ENCODE measurements at regions not wholly inside any gene's neighbourhood (a gene's known extent, or its start where the extent isn't known, plus 50 kb on each side); places are given as distances from the start of the nearest gene placed in this dataset.

DNA sequence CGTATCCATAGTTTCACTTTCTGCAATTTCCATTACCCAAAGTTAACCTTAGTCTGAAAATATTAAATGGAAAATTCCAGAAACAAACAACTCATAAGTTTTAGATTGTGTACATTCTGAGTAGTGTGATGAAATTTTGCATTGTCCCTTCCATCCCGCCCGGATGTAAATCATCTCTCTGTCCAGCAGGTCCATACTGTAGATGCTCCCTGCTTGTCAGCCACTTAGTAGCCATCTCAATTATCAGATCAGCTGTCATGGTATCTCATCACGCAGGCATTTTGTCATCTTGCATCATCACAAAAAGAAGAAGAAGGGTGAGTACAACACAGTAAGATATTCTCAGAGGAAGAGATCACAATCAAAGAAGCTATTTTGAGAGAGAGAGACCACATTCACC lies 185.0 kb upstream of the STK17B start:
- DNase-seq (ENCODE audit: low read depth, low spot score): no peak

GRCh38 chr2:196360650-196361049 lies 189.3 kb upstream of the STK17B start:
- DNase-seq (ENCODE audit: low read depth, low spot score): no peak

DNA sequence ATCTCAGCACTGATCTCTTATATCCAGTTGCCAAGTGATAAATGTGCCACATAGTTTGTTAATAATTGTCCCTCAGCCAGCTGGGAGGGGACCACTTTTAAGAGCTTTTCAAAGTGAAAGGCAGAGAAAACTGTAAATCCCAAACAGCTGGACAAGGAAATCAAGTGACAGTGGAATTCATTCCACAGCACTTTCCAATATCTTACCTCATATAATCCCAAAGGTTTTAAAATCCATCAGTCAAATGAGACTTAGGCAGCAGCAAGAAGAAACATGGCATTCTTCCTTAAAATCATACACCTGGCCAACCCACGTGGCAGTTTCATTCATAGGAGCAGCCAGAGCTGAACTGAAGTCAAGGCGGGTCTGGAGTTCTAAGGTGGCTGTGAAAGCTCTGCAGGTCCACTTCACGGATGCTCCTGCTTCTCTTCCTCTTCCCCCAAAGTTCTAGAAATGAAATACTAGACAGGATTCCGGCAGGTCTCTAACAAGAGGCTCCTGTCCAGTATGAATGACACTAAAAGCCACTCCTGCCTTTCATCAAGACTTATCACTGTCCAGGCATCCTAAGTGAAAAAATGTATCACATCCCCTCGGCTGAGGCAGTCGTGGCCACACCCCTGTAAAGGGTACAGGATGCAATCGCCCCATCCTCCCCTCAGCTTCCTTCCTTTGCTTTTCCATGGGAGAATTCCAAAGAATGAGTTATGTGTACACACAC lies 190.4 kb upstream of the STK17B start:
- DNase-seq (ENCODE audit: low read depth, low spot score): no peak

GRCh38 chr2:196362973-196363549 lies 191.7 kb upstream of the STK17B start:
- no peak for DNase-seq (ENCODE audit: low read depth, low spot score)

- DNase-seq (ENCODE audit: low read depth, low spot score): no peak
Observed at GRCh38 chr2:196365145-196365544, 193.8 kb upstream of the STK17B start.

DNA sequence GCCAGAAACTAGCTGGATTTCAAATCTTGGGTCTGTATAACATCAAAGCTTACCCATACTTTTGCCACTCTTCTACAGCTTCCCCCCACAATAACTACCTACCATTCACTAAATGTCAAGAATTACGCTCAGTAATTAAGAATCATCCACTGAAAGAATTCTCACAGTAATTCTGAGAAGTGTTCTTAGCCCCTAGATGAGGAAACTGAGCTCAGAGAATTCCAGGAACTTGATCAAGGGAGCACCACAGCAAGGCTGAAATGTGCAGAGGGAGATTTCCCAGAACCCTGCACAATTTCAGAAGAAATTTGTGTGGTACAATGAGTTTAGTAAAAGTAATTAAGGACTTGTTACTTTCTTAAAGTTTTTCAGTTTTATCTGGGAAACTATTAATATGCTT lies 194.5 kb upstream of the STK17B start:
- DNase-seq (ENCODE audit: low read depth, low spot score): no peak

GRCh38 chr2:196367633-196368032 lies 196.3 kb upstream of the STK17B start:
- no peak for DNase-seq (ENCODE audit: low read depth, low spot score)

- no peak for DNase-seq (ENCODE audit: low read depth, low spot score)
Observed at GRCh38 chr2:196368546-196369225, 197.3 kb upstream of the STK17B start.

- DNase-seq (ENCODE audit: low read depth, low spot score): no peak
Observed at GRCh38 chr2:196369967-196370366, 198.6 kb upstream of the STK17B start.

GRCh38 chr2:196370381-196370780 lies 199.0 kb upstream of the STK17B start:
- no peak for DNase-seq (ENCODE audit: low read depth, low spot score)

DNA sequence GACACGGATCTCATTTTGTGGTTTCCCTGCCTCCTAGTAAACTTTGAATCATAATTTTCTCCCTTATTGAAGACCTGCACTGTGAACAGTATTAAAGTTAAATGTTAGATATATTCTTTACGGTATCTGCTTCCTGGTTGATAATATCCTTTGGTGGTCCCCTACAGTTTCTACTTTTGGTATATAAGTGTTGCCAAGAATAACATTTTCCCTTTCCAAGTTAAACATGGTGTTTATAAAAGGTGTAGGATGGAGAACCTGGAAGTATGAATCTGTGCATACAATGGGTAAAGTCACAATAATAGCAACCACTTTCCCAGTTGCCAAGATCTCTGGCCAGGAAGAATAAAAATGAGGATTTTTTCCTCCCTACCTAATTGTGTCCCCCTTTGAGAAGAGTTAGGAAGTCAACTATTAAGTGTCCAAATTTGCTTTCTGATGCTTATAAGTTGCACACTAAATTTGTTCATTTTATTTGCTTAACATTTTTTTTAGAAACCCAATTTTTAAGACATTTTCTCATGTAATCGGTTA lies 201.0 kb upstream of the STK17B start:
- no peak for DNase-seq (ENCODE audit: low read depth, low spot score)

DNA sequence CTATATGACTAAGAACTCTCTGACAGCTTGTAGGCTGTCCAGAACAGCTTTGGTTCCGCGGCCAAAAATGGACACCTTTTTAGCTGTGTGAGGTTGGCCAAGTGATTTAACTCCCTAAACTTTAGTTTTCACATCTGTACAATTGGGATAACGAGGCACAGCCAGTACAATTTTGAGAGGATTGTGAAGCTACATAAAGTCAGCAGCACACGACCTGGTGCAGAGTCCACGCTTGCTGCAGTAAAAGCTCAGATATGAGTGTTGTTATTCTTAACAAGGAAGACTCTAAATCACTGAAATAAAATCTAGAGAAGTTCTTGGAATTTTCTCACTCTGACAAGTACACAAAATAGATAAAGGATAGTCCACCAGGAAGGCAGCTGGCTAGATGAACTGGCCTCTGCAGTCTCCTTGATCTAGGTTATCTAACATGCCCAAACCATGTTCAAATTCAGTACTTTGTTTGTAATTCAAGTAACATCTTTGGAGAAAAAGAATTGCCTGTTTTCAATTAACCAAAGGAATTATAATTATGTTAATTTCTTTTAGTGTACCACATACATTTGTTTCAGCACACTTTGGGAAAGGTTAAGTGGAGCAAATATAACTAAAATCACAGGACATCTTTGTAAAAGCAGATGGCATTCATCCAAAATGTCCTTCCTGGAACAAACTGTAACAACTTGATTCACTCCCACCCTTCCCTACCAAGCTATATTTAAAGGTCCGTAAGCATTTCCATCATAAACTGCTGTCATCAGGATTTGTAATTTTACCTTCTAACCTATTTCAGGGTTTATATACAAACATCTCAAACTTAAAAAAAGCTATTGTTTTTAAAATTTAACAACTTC lies 201.7 kb upstream of the STK17B start:
- no peak for DNase-seq (ENCODE audit: low read depth, low spot score)

- DNase-seq (ENCODE audit: low read depth, low spot score): no peak
Observed at GRCh38 chr2:196376984-196377877, 205.9 kb upstream of the STK17B start.

GRCh38 chr2:196379600-196379999 lies 208.2 kb upstream of the STK17B start:
- DNase-seq (ENCODE audit: low read depth, low spot score): no peak

DNA sequence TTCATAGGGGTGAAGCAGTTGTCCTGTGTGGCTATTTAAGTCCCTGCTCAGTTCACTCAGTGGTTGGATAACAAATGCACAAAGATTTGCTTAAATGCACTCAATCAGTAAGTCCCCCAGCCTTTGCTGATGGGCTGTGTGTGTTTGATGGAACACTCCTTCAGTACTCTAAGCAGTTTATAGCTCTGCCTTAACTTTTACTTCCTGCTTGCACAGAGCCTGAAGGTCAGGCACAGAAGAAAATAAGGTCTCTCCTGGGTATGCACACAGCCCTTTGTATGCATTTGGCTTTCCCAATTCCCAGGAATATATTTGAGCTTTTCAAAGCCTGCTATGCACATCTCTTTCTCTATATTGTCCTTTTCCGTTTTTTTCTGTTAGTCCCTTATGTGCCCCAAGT lies 208.7 kb upstream of the STK17B start:
- no peak for DNase-seq (ENCODE audit: low read depth, low spot score)

GRCh38 chr2:196380575-196380974 lies 209.2 kb upstream of the STK17B start:
- no peak for DNase-seq (ENCODE audit: low read depth, low spot score)

GRCh38 chr2:196381464-196381863 lies 210.1 kb upstream of the STK17B start:
- DNase-seq (ENCODE audit: low read depth, low spot score): no peak

- no peak for DNase-seq (ENCODE audit: low read depth, low spot score)
Observed at GRCh38 chr2:196383799-196384198, 212.4 kb upstream of the STK17B start.

DNA sequence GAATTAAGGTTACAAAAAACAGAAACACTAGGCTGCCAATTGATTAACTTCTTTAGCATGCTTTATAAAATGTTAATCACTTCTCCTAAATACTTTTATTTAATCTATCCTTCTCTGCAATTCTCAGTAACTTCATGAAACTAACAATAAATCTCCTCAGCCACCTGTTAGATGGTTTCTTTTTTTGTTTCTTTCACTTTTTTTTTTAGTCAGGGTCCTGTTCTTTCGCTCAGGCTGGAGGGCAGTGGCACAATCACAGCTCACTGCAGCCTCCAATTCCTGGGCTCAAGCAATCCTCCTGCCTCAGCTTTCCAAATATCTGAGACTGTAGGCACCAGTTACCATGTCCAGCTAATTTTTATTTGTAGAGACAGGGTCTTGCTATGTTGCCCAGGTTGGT lies 213.4 kb upstream of the STK17B start:
- no peak for DNase-seq (ENCODE audit: low read depth, low spot score)

GRCh38 chr2:196389670-196390069 lies 218.3 kb upstream of the STK17B start:
- no peak for DNase-seq (ENCODE audit: low read depth, low spot score)

Measured in brain pericyte (primary cell).